Bronchial epithelial cell (primary cell): ENCODE measurements at regions not wholly inside any gene's neighbourhood (a gene's known extent, or its start where the extent isn't known, plus 50 kb on each side); places are given as distances from the start of the nearest gene placed in this dataset.
"Not testable (repeated sequence)": the region's sequence is repeated elsewhere in the genome, so short reads cannot be mapped to it uniquely, and the experiment has no call there.

Experiments used
- DNase-seq: peaks from one replicate; pipeline ENCODE4 v3.0.0-alpha.2; 2010; ENCODE audit warnings: low read depth
- FAIRE-seq: peaks from 2 replicates; lab custom pipeline; 2011; peaks lifted over from hg19 to GRCh38; lab: Jason Lieb, UNC
- H3K27me3 ChIP-seq: 2 replicates; pipeline ENCODE4 v1.5.1; 2011; ENCODE audit warnings: low read length; ENCODE audit not compliant: control insufficient read depth, insufficient read depth
- H3K36me3 ChIP-seq: 2 replicates; pipeline ENCODE4 v1.5.1; 2011; ENCODE audit warnings: low read length; ENCODE audit not compliant: control insufficient read depth, insufficient read depth
- H3K4me3 ChIP-seq: 2 replicates; pipeline ENCODE4 v1.5.1; 2011; ENCODE audit warnings: mild to moderate bottlenecking, low read depth, low read length, control low read depth
- TF ChIP-seq, protein P1 (sequence below): IDR thresholded peaks from 2 replicates; pipeline ENCODE4 v1.5.1; 2011; ENCODE audit warnings: mild to moderate bottlenecking, moderate library complexity, low read length, control low read depth, inconsistent platforms; ENCODE audit not compliant: insufficient read depth, severe bottlenecking

DNA sequence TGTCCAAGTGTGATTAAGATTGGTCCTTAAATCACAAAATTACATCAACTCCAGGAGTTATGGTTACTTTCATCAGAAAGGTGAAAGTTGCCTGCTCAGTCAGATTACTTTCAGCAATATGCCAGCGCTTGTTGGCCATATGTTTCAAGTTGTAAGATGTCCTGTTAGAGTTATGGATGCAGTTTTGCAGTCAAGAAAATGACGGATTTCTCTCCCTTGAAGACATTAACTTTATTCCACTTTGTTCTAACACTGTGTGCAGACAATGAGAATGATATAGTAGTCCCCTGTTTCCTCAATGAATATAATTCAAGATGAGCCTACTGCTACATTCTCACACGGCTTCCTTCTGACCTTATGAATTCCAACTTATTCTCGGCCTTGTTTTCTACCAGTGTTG, 295.0 kb upstream of the ADGRL3 start:
- Histone ChIP-seq H3K36me3 (no peaks in the 10 kb centered on the region), H3K4me3 (no peak overlapping the region), H3K27me3 (no peaks in the 10 kb centered on the region)
- TF ChIP-seq, protein P1, sequence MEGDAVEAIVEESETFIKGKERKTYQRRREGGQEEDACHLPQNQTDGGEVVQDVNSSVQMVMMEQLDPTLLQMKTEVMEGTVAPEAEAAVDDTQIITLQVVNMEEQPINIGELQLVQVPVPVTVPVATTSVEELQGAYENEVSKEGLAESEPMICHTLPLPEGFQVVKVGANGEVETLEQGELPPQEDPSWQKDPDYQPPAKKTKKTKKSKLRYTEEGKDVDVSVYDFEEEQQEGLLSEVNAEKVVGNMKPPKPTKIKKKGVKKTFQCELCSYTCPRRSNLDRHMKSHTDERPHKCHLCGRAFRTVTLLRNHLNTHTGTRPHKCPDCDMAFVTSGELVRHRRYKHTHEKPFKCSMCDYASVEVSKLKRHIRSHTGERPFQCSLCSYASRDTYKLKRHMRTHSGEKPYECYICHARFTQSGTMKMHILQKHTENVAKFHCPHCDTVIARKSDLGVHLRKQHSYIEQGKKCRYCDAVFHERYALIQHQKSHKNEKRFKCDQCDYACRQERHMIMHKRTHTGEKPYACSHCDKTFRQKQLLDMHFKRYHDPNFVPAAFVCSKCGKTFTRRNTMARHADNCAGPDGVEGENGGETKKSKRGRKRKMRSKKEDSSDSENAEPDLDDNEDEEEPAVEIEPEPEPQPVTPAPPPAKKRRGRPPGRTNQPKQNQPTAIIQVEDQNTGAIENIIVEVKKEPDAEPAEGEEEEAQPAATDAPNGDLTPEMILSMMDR, result no peak
- no peak for FAIRE-seq
- no peak for DNase-seq

DNA sequence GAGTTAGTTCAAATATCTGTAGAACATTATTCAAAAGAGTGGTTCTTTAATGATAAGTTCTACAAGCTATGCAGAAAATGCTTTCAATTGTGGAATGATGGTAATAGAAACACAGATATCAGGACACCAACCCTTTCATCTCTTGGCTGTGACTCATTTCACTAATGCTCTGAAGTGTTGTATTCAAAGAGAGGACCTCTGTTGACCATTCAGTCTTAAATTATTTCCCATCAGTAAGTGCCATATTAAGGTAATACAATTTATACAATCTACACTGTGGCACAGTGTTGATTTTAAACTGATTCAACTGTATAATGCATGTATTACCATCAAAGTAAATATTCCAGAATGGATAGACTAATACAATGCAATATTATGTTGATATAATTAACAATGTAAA, 289.0 kb upstream of the ADGRL3 start:
- FAIRE-seq (no peak), DNase-seq (no peak)
- Histone ChIP-seq H3K36me3 (no peaks in the 10 kb centered on the region), H3K4me3 (no peak overlapping the region), H3K27me3 (no peaks in the 10 kb centered on the region)
- TF ChIP-seq, protein P1, result no peak

DNA sequence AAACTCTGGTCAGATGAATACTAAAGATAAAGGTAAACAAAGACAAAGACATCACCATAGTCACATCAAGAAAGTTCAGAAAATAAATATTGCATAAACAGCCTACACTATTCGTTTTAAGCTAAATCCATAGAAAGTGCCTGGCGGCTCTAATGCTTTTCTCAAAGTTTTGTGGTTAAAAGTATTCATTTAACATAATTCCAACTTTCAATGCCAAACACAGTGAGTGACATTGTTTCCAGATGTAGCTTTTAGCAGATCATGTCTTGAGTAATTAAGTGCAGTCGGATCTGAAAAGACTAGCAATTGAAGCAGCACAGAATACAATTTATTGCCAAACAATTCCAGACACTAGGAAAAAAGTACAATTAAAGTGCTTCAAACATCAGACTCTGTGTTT, 287.1 kb upstream of the ADGRL3 start:
- TF ChIP-seq, protein P1, result no peak
- FAIRE-seq (no peak), DNase-seq (no peak)
- Histone ChIP-seq H3K4me3 (no peak overlapping the region), H3K36me3 (no peaks in the 10 kb centered on the region), H3K27me3 (no peaks in the 10 kb centered on the region)

DNA sequence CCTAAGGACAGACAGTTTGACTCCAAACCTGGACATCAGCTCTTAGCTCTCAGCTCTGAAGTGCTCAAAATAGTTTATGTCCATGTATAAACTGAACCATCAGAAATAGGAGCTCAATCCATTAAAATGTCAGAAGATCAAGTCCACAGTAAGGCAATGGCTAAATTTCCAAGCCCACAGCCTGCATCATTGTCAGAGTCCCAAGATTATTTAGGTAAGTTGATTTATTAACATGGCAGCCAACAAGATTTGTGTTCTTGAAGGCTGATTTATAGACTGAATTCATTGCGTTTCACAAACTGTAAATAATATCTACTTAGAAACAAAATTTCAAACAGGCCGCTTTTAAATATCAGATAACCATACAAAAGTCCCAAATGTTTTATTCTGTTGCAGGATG, 286.5 kb upstream of the ADGRL3 start:
- Histone ChIP-seq H3K27me3 (no peaks in the 10 kb centered on the region), H3K4me3 (no peak overlapping the region), H3K36me3 (no peaks in the 10 kb centered on the region)
- TF ChIP-seq, protein P1, result no peak
- DNase-seq, result no peak
- no peak for FAIRE-seq

DNA sequence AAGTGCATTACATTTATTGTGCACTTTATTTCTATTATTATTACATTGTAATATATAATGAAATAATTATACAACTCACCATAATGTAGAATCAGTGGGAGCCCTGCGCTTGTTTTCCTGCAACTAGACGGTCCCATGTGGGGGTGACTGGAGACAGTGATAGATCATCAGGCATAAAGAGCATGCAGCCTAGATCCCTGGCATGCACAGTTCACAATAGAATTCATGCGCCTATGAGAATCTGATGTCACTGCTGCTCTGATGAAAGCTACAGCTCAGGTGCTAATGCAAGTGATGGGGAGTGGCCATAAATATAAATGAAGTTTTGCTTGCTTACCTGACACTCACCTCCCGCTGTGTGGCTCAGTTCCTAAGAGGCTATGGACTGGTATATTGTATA, 278.4 kb upstream of the ADGRL3 start:
- not testable (repeated sequence) for DNase-seq, H3K4me3 ChIP-seq, H3K36me3 ChIP-seq, FAIRE-seq, H3K27me3 ChIP-seq

DNA sequence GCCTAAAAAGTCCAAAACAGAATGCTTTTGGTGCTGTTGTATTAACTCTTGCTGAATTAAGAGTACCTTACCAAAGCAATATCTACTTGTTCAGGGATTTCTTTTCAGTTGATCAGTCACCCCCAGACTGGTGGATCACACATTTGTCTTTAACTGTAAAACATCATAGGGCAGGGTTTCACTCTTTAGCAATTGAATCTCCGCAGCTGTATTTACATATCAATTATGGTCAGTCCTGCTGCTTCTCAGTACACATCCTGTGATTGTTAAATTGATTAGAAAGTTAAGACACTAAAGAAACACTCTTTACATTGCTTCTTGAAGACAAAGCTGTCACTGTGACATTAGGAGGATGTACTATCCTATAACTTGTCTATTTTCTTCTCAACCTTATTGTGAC, 277.1 kb upstream of the ADGRL3 start:
- DNase-seq (no peak), FAIRE-seq (no peak)
- Histone ChIP-seq H3K36me3 (no peaks in the 10 kb centered on the region), H3K4me3 (no peak overlapping the region), H3K27me3 (no peaks in the 10 kb centered on the region)
- TF ChIP-seq, protein P1, result no peak
